Kidney (tissue), 13 donors: ENCODE measurements at regions not wholly inside any gene's neighbourhood (a gene's known extent, or its start where the extent isn't known, plus 50 kb on each side); places are given as distances from the start of the nearest gene placed in this dataset.

Experiments used
- DNase-seq, 5 donors: peaks; one replicate each; pipeline ENCODE4 v3.0.0-alpha.2; 2013 to 2020
- FAIRE-seq: peaks from 2 replicates; lab custom pipeline; 2012; peaks lifted over from hg19 to GRCh38; lab: Jason Lieb, UNC
- H3K27ac ChIP-seq, 2 donors: one replicate each; pipeline ENCODE4 v1.7.0; 2013; ENCODE audit warnings: low read depth in 2 of 2, low read length in 2 of 2, inconsistent platforms in 1 of 2
- H3K27me3 ChIP-seq: one replicate; pipeline ENCODE4 v1.7.1; 2013; ENCODE audit warnings: low read length, inconsistent platforms; ENCODE audit not compliant: control insufficient read depth, insufficient read depth
- H3K36me3 ChIP-seq, 3 donors: one replicate each; pipeline versions ENCODE4 v1.7.0 to v1.7.1; 2013; ENCODE audit warnings: low read length in 3 of 3, control low read depth in 1 of 3, inconsistent platforms in 1 of 3; ENCODE audit not compliant: insufficient read depth in 3 of 3, control insufficient read depth in 2 of 3
- H3K4me1 ChIP-seq, 3 donors: one replicate each; pipeline versions ENCODE4 v1.7.0 to v1.7.1; 2013; ENCODE audit warnings: low read length in 3 of 3, inconsistent platforms in 1 of 3, low read depth in 1 of 3; ENCODE audit not compliant: control insufficient read depth in 2 of 3, insufficient read depth in 2 of 3
- H3K4me3 ChIP-seq, 3 donors: one replicate each; pipeline versions ENCODE4 v1.7.0 to v1.8.1; 2013; ENCODE audit warnings: low read length in 3 of 3, control low read depth in 1 of 3, inconsistent platforms in 1 of 3
- H3K9ac ChIP-seq, 3 donors: one replicate each; pipeline versions ENCODE4 v1.7.0 to v1.7.1; 2013; ENCODE audit warnings: low read length in 3 of 3, control low read depth in 1 of 3, inconsistent platforms in 1 of 3
- H3K9me3 ChIP-seq, 3 donors: one replicate each; pipeline versions ENCODE4 v1.7.0 to v1.7.1; 2013; ENCODE audit warnings: low read length in 3 of 3, control low read depth in 1 of 3, inconsistent platforms in 1 of 3; ENCODE audit not compliant: control insufficient read depth in 2 of 3, insufficient read depth in 1 of 3
- CTCF ChIP-seq: IDR thresholded peaks from 3 replicates; pipeline ENCODE4 v1.5.1; 2012; ENCODE audit warnings: mild to moderate bottlenecking, moderate library complexity, borderline replicate concordance; ENCODE audit not compliant: insufficient read depth; ENCODE audit errors: extremely low read depth
- intact Hi-C: fragments of 100-400 bp; cut with DNase I; formaldehyde crosslinking; loops from one replicate; pipeline ENCODE4 v1.11.1; 2022
- donor health status: control.
- donor health status: control.
- donor health status: control.
- donor health status: control.
- donor health status: control.
- donor health status: DM: yes; HTN: yes; CAD: no.
- donor health status: Normal renal cell carcinoma (clear cell type).

- FAIRE-seq (no peak), DNase-seq (no peak)
- no peak overlapping the region for H3K9ac ChIP-seq
- intact Hi-C loops, result no loop called here
- no peaks in the 10 kb centered on the region for H3K4me1 ChIP-seq
- H3K27me3 ChIP-seq, result no peaks in the 10 kb centered on the region
- H3K9me3 ChIP-seq, result peaks cover 0 to 2% (median 0%) of the 10 kb centered on the region in 3 donors
- no peak overlapping the region for H3K27ac ChIP-seq
- TF ChIP-seq CTCF, result no peak
- H3K36me3 ChIP-seq, result no peaks in the 10 kb centered on the region
- H3K4me3 ChIP-seq, result no peak overlapping the region
Measured at GRCh38 chr4:53935780-53936179, 128.6 kb downstream of the CHIC2 start.

- DNase-seq (peak in 1 of 5 donors; percentile 41), FAIRE-seq (no peak)
- intact Hi-C loops, result no loop called here
Measured at GRCh38 chr4:53932796-53933610, 131.4 kb downstream of the CHIC2 start.

GRCh38 chr4:53931461-53931961 is 132.9 kb downstream of the CHIC2 start:
- Histone ChIP-seq H3K4me3 (no peak overlapping the region), H3K9me3 (no peaks in the 10 kb centered on the region), H3K9ac (no peak overlapping the region), H3K27ac (no peak overlapping the region), H3K27me3 (no peaks in the 10 kb centered on the region), H3K36me3 (no peaks in the 10 kb centered on the region), H3K4me1 (no peaks in the 10 kb centered on the region)
- intact Hi-C loops, result no loop called here
- no peak for FAIRE-seq
- no peak for TF ChIP-seq CTCF
- DNase-seq, result no peak

More at GRCh38 chr4:53932796-53933610, 131.4 kb downstream of the CHIC2 start:
- H3K36me3 ChIP-seq, result no peaks in the 10 kb centered on the region
- no peaks in the 10 kb centered on the region for H3K27me3 ChIP-seq
- TF ChIP-seq CTCF, result no peak
- no peak overlapping the region for H3K4me3 ChIP-seq
- H3K27ac ChIP-seq, result no peak overlapping the region
- no peaks in the 10 kb centered on the region for H3K4me1 ChIP-seq
- H3K9ac ChIP-seq, result no peak overlapping the region
- no peaks in the 10 kb centered on the region for H3K9me3 ChIP-seq
